IPS-15b (cell line): ENCODE measurements at regions not wholly inside any gene's neighbourhood (a gene's known extent, or its start where the extent isn't known, plus 50 kb on each side); places are given as distances from the start of the nearest gene placed in this dataset.
"Not testable (repeated sequence)": the region's sequence is repeated elsewhere in the genome, so short reads cannot be mapped to it uniquely, and the experiment has no call there.

Experiments used
- H3K27me3 ChIP-seq: one replicate; pipeline ENCODE4 v1.6.1; 2013; ENCODE audit warnings: low read length; ENCODE audit not compliant: control insufficient read depth, insufficient read depth
- H3K36me3 ChIP-seq: one replicate; pipeline ENCODE4 v1.6.1; 2013; ENCODE audit warnings: low read length; ENCODE audit not compliant: control insufficient read depth, insufficient read depth
- H3K4me1 ChIP-seq: one replicate; pipeline ENCODE4 v1.6.1; 2013; ENCODE audit warnings: mild to moderate bottlenecking, low read length; ENCODE audit not compliant: control insufficient read depth, insufficient read depth
- H3K4me3 ChIP-seq: one replicate; pipeline ENCODE4 v1.5.1; 2013; ENCODE audit warnings: low read depth, low read length
- H3K9ac ChIP-seq: one replicate; pipeline ENCODE4 v1.6.1; 2013; ENCODE audit warnings: low read depth, mild to moderate bottlenecking, low read length
- H3K9me3 ChIP-seq: one replicate; pipeline ENCODE4 v1.6.1; 2013; ENCODE audit warnings: mild to moderate bottlenecking, low read length; ENCODE audit not compliant: control insufficient read depth, insufficient read depth

GRCh38 chr15:24381103-24381502 is 294.5 kb upstream of the NPAP1 start:
- not testable (repeated sequence) for H3K27me3 ChIP-seq, H3K9me3 ChIP-seq, H3K4me3 ChIP-seq, H3K36me3 ChIP-seq, H3K9ac ChIP-seq, H3K4me1 ChIP-seq

- not testable (repeated sequence) for H3K27me3 ChIP-seq, H3K9me3 ChIP-seq, H3K9ac ChIP-seq, H3K36me3 ChIP-seq, H3K4me1 ChIP-seq, H3K4me3 ChIP-seq
Observed at GRCh38 chr15:24385258-24385657, 290.3 kb upstream of the NPAP1 start.

DNA sequence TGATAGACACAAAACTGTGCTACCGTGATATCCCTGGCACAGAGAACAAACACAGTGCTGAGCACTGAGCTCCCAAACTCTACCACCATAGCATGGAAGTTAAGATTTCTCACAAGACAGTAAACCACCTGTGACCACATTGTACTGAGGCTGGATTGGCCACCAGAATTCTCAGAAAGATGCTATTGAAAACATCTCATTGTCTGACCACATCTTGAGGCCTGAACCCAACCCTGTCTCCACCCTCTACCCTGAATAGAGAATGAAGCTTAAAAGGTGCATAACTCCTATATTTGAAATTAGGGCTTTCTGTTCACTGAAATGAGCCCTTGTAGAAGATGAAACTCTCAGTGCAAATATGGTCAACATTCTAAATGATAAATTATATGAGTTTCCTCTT is 281.3 kb upstream of the NPAP1 start:
- no peaks in the 10 kb centered on the region for H3K4me1 ChIP-seq
- no peak overlapping the region for H3K9ac ChIP-seq
- H3K36me3 ChIP-seq: no peaks in the 10 kb centered on the region
- H3K27me3 ChIP-seq: no peaks in the 10 kb centered on the region
- H3K9me3 ChIP-seq: no peaks in the 10 kb centered on the region
- no peak overlapping the region for H3K4me3 ChIP-seq

GRCh38 chr15:24412649-24413048 is 262.9 kb upstream of the NPAP1 start:
- not testable (repeated sequence) for H3K9me3 ChIP-seq, H3K36me3 ChIP-seq, H3K4me1 ChIP-seq, H3K4me3 ChIP-seq, H3K9ac ChIP-seq, H3K27me3 ChIP-seq

DNA sequence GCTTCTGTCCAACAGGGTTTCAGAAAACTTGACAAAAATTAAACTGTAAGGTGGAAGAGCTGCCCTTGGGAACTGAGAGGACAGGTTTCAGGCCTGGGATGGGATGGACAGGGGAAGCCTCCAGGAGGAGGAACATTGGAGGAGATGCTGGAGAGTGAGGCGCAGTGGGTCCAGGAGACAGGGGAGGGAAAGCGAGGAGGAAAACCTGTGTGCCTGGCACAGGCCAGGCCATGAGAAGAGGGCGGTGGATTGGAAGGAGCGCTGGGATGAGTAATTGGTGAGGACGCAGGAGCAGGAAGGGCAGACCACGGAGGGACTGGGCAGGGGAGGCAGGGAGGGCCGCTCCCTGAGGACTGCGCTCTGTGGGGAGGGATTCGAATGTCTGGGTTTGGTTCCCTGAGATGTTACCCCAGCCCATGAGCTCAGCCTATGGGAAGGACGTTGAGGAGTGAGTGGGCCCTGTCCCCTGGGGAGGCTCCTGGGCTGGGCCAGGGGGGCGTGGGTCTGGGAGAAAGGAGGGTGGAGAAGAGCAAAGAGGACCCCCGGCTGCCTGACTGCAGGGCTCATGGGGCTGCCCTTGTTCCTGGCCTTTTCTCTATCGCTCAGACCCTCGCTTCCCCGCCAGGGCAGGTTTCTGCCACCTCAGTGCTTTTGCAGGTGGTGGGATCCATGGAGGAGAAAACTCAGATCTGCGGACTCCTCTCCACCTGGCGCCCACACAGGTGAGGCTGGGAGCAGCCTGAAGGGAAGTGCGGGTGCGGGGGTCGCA is 249.1 kb upstream of the NPAP1 start:
- H3K9ac ChIP-seq, H3K9me3 ChIP-seq, H3K36me3 ChIP-seq, H3K27me3 ChIP-seq, H3K4me1 ChIP-seq: not testable (repeated sequence)
- H3K4me3 ChIP-seq: peak overlapping the region; percentile 64

DNA sequence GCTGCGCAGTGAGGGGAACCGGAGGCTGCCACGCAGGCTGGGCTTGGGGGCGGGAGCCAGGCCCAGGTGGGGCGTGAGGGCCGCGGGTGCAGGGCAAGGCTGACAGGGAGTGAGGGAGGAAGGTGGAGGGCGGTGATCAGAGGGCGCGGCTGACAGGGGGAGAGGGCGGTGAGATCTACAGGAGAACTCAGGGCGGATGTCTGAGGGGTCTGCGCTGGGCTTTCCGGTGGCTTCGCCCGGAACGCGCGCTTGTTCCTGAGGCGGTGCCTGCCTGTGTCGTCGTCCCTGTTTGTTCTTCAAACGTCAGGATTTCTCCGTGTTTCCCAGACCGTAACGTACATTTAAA is 248.5 kb upstream of the NPAP1 start:
- H3K4me3 ChIP-seq: peak overlapping the region; percentile 64
- not testable (repeated sequence) for H3K9me3 ChIP-seq, H3K9ac ChIP-seq, H3K4me1 ChIP-seq, H3K27me3 ChIP-seq, H3K36me3 ChIP-seq

GRCh38 chr15:24435075-24435820 is 240.3 kb upstream of the NPAP1 start:
- H3K4me1 ChIP-seq, H3K36me3 ChIP-seq, H3K27me3 ChIP-seq, H3K9me3 ChIP-seq, H3K9ac ChIP-seq, H3K4me3 ChIP-seq: not testable (repeated sequence)

DNA sequence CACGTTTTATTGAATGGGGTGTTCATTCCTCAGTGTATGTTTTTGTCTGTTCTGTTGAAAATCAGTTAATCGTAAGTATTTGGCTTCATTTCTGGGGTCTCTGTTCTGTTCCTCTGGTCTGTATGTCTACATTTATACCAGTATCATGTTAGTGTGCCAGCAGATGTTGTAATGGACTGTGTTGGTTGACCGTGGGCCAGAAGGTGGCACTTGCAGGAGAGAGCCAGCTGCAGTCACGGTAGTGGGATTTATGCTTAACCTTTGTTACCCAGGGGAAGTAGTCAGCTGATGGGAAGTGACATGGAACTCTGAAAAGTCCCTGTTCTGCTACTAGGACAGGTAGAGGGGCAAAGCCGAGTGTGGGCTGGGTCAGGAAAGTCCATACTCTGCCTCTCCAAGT is 238.3 kb upstream of the NPAP1 start:
- not testable (repeated sequence) for H3K9ac ChIP-seq, H3K4me3 ChIP-seq, H3K36me3 ChIP-seq, H3K27me3 ChIP-seq, H3K4me1 ChIP-seq, H3K9me3 ChIP-seq

- not testable (repeated sequence) for H3K36me3 ChIP-seq
Observed at GRCh38 chr15:24437735-24438134, 237.8 kb upstream of the NPAP1 start.

DNA sequence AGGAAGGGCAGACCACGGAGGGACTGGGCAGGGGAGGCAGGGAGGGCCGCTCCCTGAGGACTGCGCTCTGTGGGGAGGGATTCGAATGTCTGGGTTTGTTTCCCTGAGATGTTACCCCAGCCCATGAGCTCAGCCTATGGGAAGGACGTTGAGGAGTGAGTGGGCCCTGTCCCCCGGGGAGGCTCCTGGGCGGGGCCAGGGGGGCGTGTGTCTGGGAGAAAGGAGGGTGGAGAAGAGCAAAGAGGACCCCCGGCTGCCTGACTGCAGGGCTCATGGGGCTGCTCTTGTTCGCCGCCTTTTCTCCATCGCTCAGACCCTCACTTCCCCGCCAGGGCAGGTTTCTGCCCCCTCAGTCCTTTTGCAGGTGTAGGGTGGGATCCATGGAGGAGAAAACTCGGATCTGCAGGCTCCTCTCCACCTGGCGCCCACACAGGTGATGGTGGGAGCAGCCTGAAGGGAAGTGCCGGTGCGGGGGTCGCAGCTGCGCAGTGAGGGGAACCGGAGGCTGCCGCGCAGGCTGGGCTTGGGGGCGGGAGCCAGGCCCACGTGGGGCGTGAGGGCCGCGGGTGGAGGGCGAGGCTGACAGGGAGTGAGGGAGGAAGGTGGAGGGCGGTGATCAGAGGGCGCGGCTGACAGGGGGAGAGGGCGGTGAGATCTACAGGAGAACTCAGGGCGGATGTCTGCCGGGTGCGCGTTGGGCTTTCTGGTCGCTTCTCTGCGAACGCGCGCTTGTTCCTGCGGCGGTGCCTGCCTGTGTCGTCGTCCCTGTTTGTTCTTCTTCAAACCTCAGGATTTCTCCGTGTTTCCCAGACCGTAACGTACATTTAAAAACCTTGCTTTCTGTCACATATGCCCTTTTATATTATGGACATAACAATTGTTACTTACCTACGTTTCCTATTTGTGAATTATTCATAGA is 198.2 kb upstream of the NPAP1 start:
- not testable (repeated sequence) for H3K9ac ChIP-seq, H3K4me1 ChIP-seq, H3K9me3 ChIP-seq, H3K27me3 ChIP-seq, H3K36me3 ChIP-seq
- peak overlapping the region; percentile 53 for H3K4me3 ChIP-seq

More at GRCh38 chr15:24437735-24438134, 237.8 kb upstream of the NPAP1 start:
- H3K9me3 ChIP-seq, H3K4me3 ChIP-seq, H3K9ac ChIP-seq, H3K27me3 ChIP-seq, H3K4me1 ChIP-seq: not testable (repeated sequence)

GRCh38 chr15:24485885-24486567 is 189.5 kb upstream of the NPAP1 start:
- not testable (repeated sequence) for H3K9me3 ChIP-seq, H3K4me3 ChIP-seq, H3K36me3 ChIP-seq, H3K9ac ChIP-seq, H3K27me3 ChIP-seq, H3K4me1 ChIP-seq
